MM.1S (cell line): ENCODE measurements at regions not wholly inside any gene's neighbourhood (a gene's known extent, or its start where the extent isn't known, plus 50 kb on each side); places are given as distances from the start of the nearest gene placed in this dataset.

Experiments used
- DNase-seq: peaks from one replicate; pipeline ENCODE4 v3.0.0-alpha.2; 2015
- H2AFZ ChIP-seq: fragments of 300-600 bp; sonication (generic); 2 replicates; pipeline ENCODE4 v1.6.0; 2016; ENCODE audit warnings: antibody characterized with exemption, low read length
- H3F3A ChIP-seq: fragments of 300-600 bp; sonication (generic); 2 replicates; pipeline ENCODE4 v1.6.1; 2016; ENCODE audit warnings: mild to moderate bottlenecking, antibody characterized with exemption, low read length, moderate library complexity, mixed read lengths; ENCODE audit not compliant: insufficient read depth
- H3K27ac ChIP-seq: fragments of 300-600 bp; sonication (generic); 2 replicates; pipeline ENCODE4 v1.5.1; 2016; ENCODE audit warnings: mild to moderate bottlenecking, low read length
- H3K27me3 ChIP-seq: fragments of 300-600 bp; sonication (generic); replicated peaks from 2 replicates; pipeline ENCODE4 v1.6.0; 2016; ENCODE audit warnings: low read length; ENCODE audit not compliant: insufficient read depth
- H3K36me3 ChIP-seq: fragments of 300-600 bp; sonication (generic); replicated peaks from 2 replicates; pipeline ENCODE4 v1.6.1; 2016; ENCODE audit warnings: mild to moderate bottlenecking, low read length, mixed read lengths; ENCODE audit not compliant: insufficient read depth
- H3K4me1 ChIP-seq: fragments of 300-600 bp; sonication (generic); 2 replicates; pipeline ENCODE4 v1.6.1; 2016; ENCODE audit warnings: low read length, mixed read lengths
- H3K4me2 ChIP-seq: fragments of 300-600 bp; sonication (generic); 2 replicates; pipeline ENCODE4 v1.6.0; 2016; ENCODE audit warnings: low read depth, low read length
- H3K4me3 ChIP-seq: fragments of 300-600 bp; sonication (generic); 2 replicates; pipeline ENCODE4 v1.5.1; 2016; ENCODE audit warnings: low read length, mixed read lengths
- H3K79me2 ChIP-seq: fragments of 300-600 bp; sonication (generic); 2 replicates; pipeline ENCODE4 v1.6.1; 2016; ENCODE audit warnings: mixed run types, low read length, mixed read lengths
- H3K9ac ChIP-seq: fragments of 300-600 bp; sonication (generic); 2 replicates; pipeline ENCODE4 v1.6.1; 2016; ENCODE audit warnings: low read length, mixed read lengths
- H3K9me2 ChIP-seq: fragments of 300-600 bp; sonication (generic); replicated peaks from 2 replicates; pipeline ENCODE4 v1.6.1; 2016; ENCODE audit warnings: mild to moderate bottlenecking, low read length, mixed read lengths; ENCODE audit not compliant: insufficient read depth
- H3K9me3 ChIP-seq: fragments of 300-600 bp; sonication (generic); replicated peaks from 2 replicates; pipeline ENCODE4 v1.6.1; 2016; ENCODE audit warnings: mild to moderate bottlenecking, low read length, mixed read lengths; ENCODE audit not compliant: insufficient read depth
- H4K20me1 ChIP-seq: fragments of 300-600 bp; sonication (generic); 2 replicates; pipeline ENCODE4 v1.6.1; 2016; ENCODE audit warnings: mild to moderate bottlenecking, low read length, moderate library complexity, mixed read lengths; ENCODE audit not compliant: insufficient read depth
- CTCF ChIP-seq: fragments of 300-600 bp; sonication (generic); IDR thresholded peaks from 2 replicates; pipeline ENCODE4 v1.5.1; 2016; ENCODE audit warnings: antibody characterized with exemption, low read length, mixed read lengths
- EZH2 ChIP-seq: fragments of 300-600 bp; sonication (generic); optimal IDR thresholded peaks from 2 replicates; pipeline ENCODE3; 2017; ENCODE audit warnings: low read depth, mild to moderate bottlenecking, antibody characterized with exemption, low read length, mixed read lengths
- EZH2phosphoT487 ChIP-seq: fragments of 300-600 bp; sonication (generic); IDR thresholded peaks from 2 replicates; pipeline ENCODE4 v1.6.1; 2018; ENCODE audit warnings: antibody characterized with exemption, low read length

GRCh38 chr12:131443019-131444000 is 267.6 kb upstream of the SFSWAP start:
- Histone ChIP-seq H3K36me3 (no peaks in the 10 kb centered on the region), H3K4me2 (no peak overlapping the region), H3K27me3 (peaks cover 4% of the 10 kb centered on the region; the same call in 1 of the 2 replicates), H3K9me3 (no peaks in the 10 kb centered on the region), H3K9me2 (no peaks in the 10 kb centered on the region), H4K20me1 (no peaks in the 10 kb centered on the region), H3K4me3 (no peak overlapping the region), H3K79me2 (no peaks in the 10 kb centered on the region), H3K9ac (no peak overlapping the region), H3F3A (no peaks in the 10 kb centered on the region), H2AFZ (no peak overlapping the region), H3K4me1 (no peaks in the 10 kb centered on the region), H3K27ac (no peak overlapping the region)
- no peak for DNase-seq
- no peak for TF ChIP-seq CTCF
- no peak for TF ChIP-seq EZH2
- TF ChIP-seq EZH2phosphoT487, result no peak

DNA sequence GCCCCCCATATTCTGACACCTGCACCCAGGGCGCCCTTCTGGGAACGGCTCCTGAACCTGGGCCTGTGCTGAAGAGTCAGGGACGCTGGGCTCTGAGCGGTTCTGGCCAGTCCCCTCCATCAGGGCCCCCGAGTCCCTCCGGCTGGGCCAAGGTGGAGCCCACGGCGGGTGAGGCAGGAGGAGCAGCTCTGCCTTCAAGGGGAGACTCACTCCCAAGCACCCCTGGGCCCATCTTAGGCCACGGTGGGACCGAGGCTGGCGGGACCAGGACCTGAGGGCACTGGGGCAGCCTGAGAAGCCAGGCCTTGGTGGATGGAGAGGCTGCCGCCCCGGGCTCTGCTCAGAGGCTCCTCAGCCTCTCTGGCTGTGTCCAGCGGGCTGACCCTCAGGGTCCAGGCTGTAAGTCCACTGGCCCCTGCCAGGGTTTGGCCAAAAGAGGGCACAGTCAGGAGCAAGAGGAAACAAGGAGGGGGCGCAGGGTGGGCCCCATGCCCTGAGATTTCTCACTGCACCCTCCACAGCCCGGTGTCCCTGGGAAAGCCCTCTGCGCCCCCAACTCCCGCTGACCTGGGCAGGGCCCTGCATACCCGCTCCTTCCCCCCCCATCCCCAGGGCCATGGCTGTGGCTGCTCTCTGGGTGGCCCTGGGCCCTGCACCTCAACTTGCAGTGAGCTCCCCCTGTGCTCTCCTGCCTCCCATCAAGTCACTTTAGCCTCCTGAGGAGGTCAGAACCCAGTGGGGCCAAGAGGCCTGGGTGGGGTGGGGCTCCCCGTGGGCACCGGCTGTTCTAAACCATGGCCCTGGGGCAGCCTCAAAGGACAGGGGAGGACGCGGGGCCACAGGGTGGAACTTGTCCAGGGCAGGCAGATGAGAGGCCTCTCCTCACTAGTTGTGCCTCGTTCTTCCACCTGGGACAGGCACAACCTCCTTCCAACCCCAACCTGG is 266.4 kb upstream of the SFSWAP start:
- no peak overlapping the region for H2AFZ ChIP-seq
- no peak overlapping the region for H3K9ac ChIP-seq
- H3K27me3 ChIP-seq, result peaks cover 4% of the 10 kb centered on the region; the same call in 1 of the 2 replicates
- H3F3A ChIP-seq, result no peaks in the 10 kb centered on the region
- H3K36me3 ChIP-seq, result no peaks in the 10 kb centered on the region
- H3K9me2 ChIP-seq, result no peaks in the 10 kb centered on the region
- TF ChIP-seq EZH2 (no peak), EZH2phosphoT487 (no peak), CTCF (no peak)
- H3K4me2 ChIP-seq, result no peak overlapping the region
- no peaks in the 10 kb centered on the region for H3K79me2 ChIP-seq
- H4K20me1 ChIP-seq, result no peaks in the 10 kb centered on the region
- DNase-seq, result no peak
- H3K27ac ChIP-seq, result no peak overlapping the region
- no peaks in the 10 kb centered on the region for H3K4me1 ChIP-seq
- H3K9me3 ChIP-seq, result no peaks in the 10 kb centered on the region
- H3K4me3 ChIP-seq, result no peak overlapping the region

DNA sequence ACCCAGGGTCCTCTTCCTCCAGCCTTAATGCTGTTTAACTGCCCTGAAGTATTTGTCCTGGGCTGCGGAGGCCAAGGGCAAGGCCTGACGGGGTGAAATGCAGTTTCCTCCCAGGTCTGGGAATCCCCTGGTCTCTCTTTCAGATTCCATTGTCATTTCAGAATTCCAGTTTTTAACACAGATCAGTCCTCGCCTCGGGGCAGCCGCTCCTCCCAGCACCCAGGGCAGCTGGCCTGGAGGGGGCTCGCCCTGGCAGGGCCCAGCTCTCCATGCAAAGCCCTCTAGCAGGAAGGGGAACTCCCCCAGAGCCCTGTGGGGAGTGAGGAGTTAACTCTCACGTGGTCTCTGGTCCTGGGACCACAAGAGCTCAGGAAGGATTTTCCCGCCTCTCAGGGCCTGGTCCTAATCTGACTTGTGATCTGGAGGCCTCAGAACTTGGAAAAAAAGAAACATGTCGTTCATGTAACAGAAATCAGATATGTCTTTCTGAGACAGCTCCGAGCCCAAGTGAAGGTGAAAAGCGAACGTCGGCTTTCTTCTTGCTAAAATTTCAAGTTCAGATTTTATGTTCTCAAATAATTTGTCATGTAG is 265.6 kb upstream of the SFSWAP start:
- Histone ChIP-seq H3K79me2 (no peaks in the 10 kb centered on the region), H4K20me1 (no peaks in the 10 kb centered on the region), H3K9ac (no peak overlapping the region), H3K4me2 (no peak overlapping the region), H3K4me1 (no peaks in the 10 kb centered on the region), H2AFZ (no peak overlapping the region), H3K4me3 (no peak overlapping the region), H3K9me2 (no peaks in the 10 kb centered on the region), H3K9me3 (no peaks in the 10 kb centered on the region), H3K27me3 (peaks cover 4% of the 10 kb centered on the region; the same call in 1 of the 2 replicates), H3F3A (no peaks in the 10 kb centered on the region), H3K27ac (no peak overlapping the region), H3K36me3 (no peaks in the 10 kb centered on the region)
- no peak for TF ChIP-seq CTCF
- TF ChIP-seq EZH2, result no peak
- no peak for TF ChIP-seq EZH2phosphoT487
- DNase-seq, result no peak
